HCT116 (cell line): ENCODE measurements at regions not wholly inside any gene's neighbourhood (a gene's known extent, or its start where the extent isn't known, plus 50 kb on each side); places are given as distances from the start of the nearest gene placed in this dataset.

Source experiments
- ATAC-seq: fragments of 200-7000 bp; cut with Tn5 transposase; 2 replicates; pipeline ENCODE4 v1.9.1; 2020; ENCODE audit warnings: mild to moderate bottlenecking, moderate library complexity
- BruUV-seq: library from RNA; stranded (reverse); fragments of 400-500 nt; replicated peaks from 2 replicates; lab custom pipeline; 2021; lab: Mats Ljungman, UMichigan
- CTCF ChIA-PET: fragments of 300-600 bp; sonication (Branson Sonifier 250); formaldehyde crosslinking; loops from one replicate; lab custom pipeline; 2021; ENCODE audit warnings: antibody characterized with exemption; lab: Charles Lee
- POLR2A ChIA-PET: fragments of 300-600, 350-600 bp; sonication (Branson Sonifier 250); formaldehyde crosslinking; loops from one replicate; lab custom pipeline; 2021; ENCODE audit warnings: antibody characterized with exemption; lab: Charles Lee
- RAD21 ChIA-PET, 2 experiments: fragments of 300-600 bp; sonication (Branson Sonifier 250); formaldehyde crosslinking; loops; one replicate each; lab custom pipeline; 2023; ENCODE audit warnings: low total read pairs in 2 of 2; ENCODE audit not compliant: uncharacterized antibody in 2 of 2, unreplicated experiment in 2 of 2, low non-redundant PET in 1 of 2; lab: Charles Lee
- DNase-seq: peaks from one replicate; pipeline ENCODE4 v3.0.0-alpha.2; 2010; ENCODE audit warnings: low read depth, low spot score
- H2AFZ ChIP-seq: fragments of 200-600 bp; shearing (Covaris generic), sonication (generic); 2 replicates; pipeline ENCODE4 v1.6.1; 2017; ENCODE audit warnings: low read depth, mixed run types, mixed read lengths, antibody characterized with exemption, low read length; ENCODE audit not compliant: poor library complexity, severe bottlenecking
- H3K27ac ChIP-seq: 2 replicates; pipeline ENCODE4 v1.5.1; 2012; ENCODE audit warnings: low read depth, low read length
- H3K27me3 ChIP-seq: fragments of 200-600 bp; sonication (generic); 2 replicates; pipeline ENCODE4 v1.6.1; 2016; ENCODE audit warnings: mixed run types, low read length, mixed read lengths; ENCODE audit not compliant: insufficient read depth
- H3K36me3 ChIP-seq, 2 experiments: fragments of 200-500 bp in 1 of 2; fragments of 200-600 bp in 1 of 2; sonication (Bioruptor generic) in 1 of 2; sonication (generic) in 1 of 2; 2 replicates each; pipeline versions ENCODE4 v1.5.1 to v1.6.1; 2014 to 2016; ENCODE audit warnings: low read length in 2 of 2, inconsistent platforms in 1 of 2, mixed read lengths in 1 of 2, mixed run types in 1 of 2; ENCODE audit not compliant: insufficient read depth in 2 of 2, control insufficient read depth in 1 of 2
- H3K4me1 ChIP-seq, 2 experiments: fragments of 200-600 bp in 1 of 2; sonication (generic) in 1 of 2; 2 replicates each; pipeline versions ENCODE4 v1.5.1 to v1.6.1; 2012 to 2017; ENCODE audit warnings: low read length in 2 of 2, inconsistent platforms in 1 of 2, mild to moderate bottlenecking in 1 of 2, mixed read lengths in 1 of 2, mixed run types in 1 of 2, moderate library complexity in 1 of 2; ENCODE audit not compliant: insufficient read depth in 2 of 2, control insufficient read depth in 1 of 2
- H3K4me2 ChIP-seq: fragments of 200-600 bp; sonication (generic); 2 replicates; pipeline ENCODE4 v1.6.1; 2017; ENCODE audit warnings: mixed run types, low read length, mixed read lengths
- H3K4me3 ChIP-seq, 2 experiments: fragments of 200-600 bp in 1 of 2; sonication (generic) in 1 of 2; replicated peaks in 1 of 2; 2 replicates each; pipeline ENCODE4 v1.5.1; 2011 to 2016; ENCODE audit warnings: low read length in 2 of 2, control low read depth in 1 of 2, low read depth in 1 of 2, mild to moderate bottlenecking in 1 of 2, mixed read lengths in 1 of 2, mixed run types in 1 of 2
- H3K79me2 ChIP-seq: fragments of 200-600 bp; sonication (generic); 2 replicates; pipeline ENCODE4 v1.6.1; 2017; ENCODE audit warnings: mild to moderate bottlenecking, mixed run types, low read length, moderate library complexity, mixed read lengths; ENCODE audit not compliant: insufficient read depth
- H3K9ac ChIP-seq: fragments of 200-600 bp; sonication (generic); 2 replicates; pipeline ENCODE4 v1.6.1; 2016; ENCODE audit warnings: low read length, mixed read lengths
- H3K9me2 ChIP-seq: fragments of 200-600 bp; sonication (generic), shearing (Covaris generic); 2 replicates; pipeline ENCODE4 v1.6.1; 2017; ENCODE audit warnings: mixed run types, mild to moderate bottlenecking, moderate library complexity; ENCODE audit not compliant: insufficient read depth
- H3K9me3 ChIP-seq, 2 experiments: fragments of 200-500 bp in 1 of 2; fragments of 200-600 bp in 1 of 2; sonication (Bioruptor generic) in 1 of 2; sonication (generic) in 1 of 2; 2 replicates each; pipeline ENCODE4 v1.6.1; 2014 to 2017; ENCODE audit warnings: low read length in 2 of 2, mixed read lengths in 2 of 2, inconsistent platforms in 1 of 2, low read depth in 1 of 2, mild to moderate bottlenecking in 1 of 2, mixed run types in 1 of 2, moderate library complexity in 1 of 2; ENCODE audit not compliant: control insufficient read depth in 1 of 2, insufficient read depth in 1 of 2
- H4K20me1 ChIP-seq: fragments of 200-600 bp; sonication (generic), shearing (Covaris generic); 2 replicates; pipeline ENCODE4 v1.6.1; 2017; ENCODE audit warnings: mixed run types, mild to moderate bottlenecking, moderate library complexity; ENCODE audit not compliant: insufficient read depth
- EZH2 ChIP-seq: fragments of 200-600 bp; sonication (generic); IDR thresholded peaks from 2 replicates; pipeline ENCODE4 v1.6.1; 2017; ENCODE audit warnings: antibody characterized with exemption, mixed run types
- SIN3A ChIP-seq: IDR thresholded peaks from 2 replicates; pipeline ENCODE4 v1.6.1; 2012; ENCODE audit warnings: low read depth
- TCF7L2 ChIP-seq: IDR thresholded peaks from 2 replicates; pipeline ENCODE4 v1.7.0; 2011; ENCODE audit warnings: borderline replicate concordance, inconsistent platforms; ENCODE audit not compliant: insufficient read depth, insufficient read length; ENCODE audit errors: extremely low read depth
- ZFX ChIP-seq: fragments of 450-650 bp; IDR thresholded peaks from 2 replicates; pipeline ENCODE4 v1.6.1; 2017
- intact Hi-C: fragments of 100-400 bp; cut with micrococcal nuclease; formaldehyde crosslinking; loops from 2 replicates; pipeline ENCODE4 v1.10.0; 2022

DNA sequence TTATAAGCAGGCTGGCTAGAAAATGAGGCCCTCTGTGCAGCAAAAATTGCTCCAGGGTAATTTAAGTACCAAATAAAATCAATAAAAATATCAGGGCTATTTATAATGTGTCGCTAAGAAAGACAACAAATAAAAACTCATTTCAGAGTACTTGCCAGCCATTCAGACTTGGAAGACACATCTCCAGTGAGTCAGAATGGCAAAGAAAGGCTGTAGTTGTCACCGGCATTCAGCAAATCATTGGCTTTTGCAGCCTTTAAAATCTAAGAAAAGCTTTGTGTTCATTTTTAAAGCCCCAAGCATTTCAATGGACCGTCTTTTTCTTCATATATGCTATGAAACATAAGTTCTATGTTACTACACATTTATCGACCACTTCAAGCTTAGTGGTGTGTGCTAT, 141.1 kb upstream of the HNMT start:
- TF ChIP-seq SIN3A, result no peak
- Histone ChIP-seq H3K9ac (no peak overlapping the region), H3K4me2 (no peak overlapping the region), H3K27ac (no peak overlapping the region), H2AFZ (no peak overlapping the region), H3K9me3 (no peaks in the 10 kb centered on the region), H3K4me1 (no peaks in the 10 kb centered on the region), H3K79me2 (no peaks in the 10 kb centered on the region), H3K4me3 (no peak overlapping the region), H3K27me3 (no peaks in the 10 kb centered on the region), H3K9me2 (no peaks in the 10 kb centered on the region), H3K36me3 (no peaks in the 10 kb centered on the region), H4K20me1 (peaks cover 3% of the 10 kb centered on the region; the same call in 1 of the 2 replicates)
- ATAC-seq (no peak), DNase-seq (no peak)
- CTCF ChIA-PET, result no interaction called here
- RAD21 ChIA-PET, result no interaction called here
- no TSS peak for BruUV-seq
- POLR2A ChIA-PET, result no interaction called here
- intact Hi-C loops, result no loop called here

DNA sequence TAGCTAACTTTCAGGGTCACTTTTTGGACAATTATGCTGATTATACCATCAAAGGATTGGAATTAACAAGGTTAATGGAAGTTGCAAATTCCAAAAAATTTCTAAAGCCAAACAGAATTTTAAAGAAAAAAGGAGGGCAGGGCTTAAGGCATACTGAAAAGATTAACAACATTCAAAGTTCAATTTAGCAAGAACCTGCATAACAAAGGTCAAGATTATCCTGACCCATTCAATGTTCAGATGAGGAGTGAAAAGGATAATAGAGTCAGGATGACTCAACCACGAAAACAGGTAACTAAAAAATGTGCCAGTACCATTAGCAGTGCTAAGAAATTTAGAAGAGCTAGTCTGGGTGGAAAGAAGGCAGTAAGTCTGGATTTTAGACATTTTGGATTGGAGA, 139.8 kb upstream of the HNMT start:
- intact Hi-C loops, result no loop called here
- Histone ChIP-seq H3K4me1 (no peaks in the 10 kb centered on the region), H4K20me1 (no peaks in the 10 kb centered on the region), H3K9ac (no peak overlapping the region), H3K79me2 (no peaks in the 10 kb centered on the region), H3K27ac (no peak overlapping the region), H3K36me3 (no peaks in the 10 kb centered on the region), H2AFZ (no peak overlapping the region), H3K4me3 (no peak overlapping the region), H3K4me2 (no peak overlapping the region), H3K9me3 (no peaks in the 10 kb centered on the region), H3K9me2 (no peaks in the 10 kb centered on the region), H3K27me3 (no peaks in the 10 kb centered on the region; the same call in 1 of the 2 replicates)
- no peak for DNase-seq
- no peak for ATAC-seq
- ChIA-PET RAD21 (no interaction called here), CTCF (no interaction called here), POLR2A (no interaction called here)
- TF ChIP-seq TCF7L2, result no peak
- TF ChIP-seq ZFX, result no peak
- no peak for TF ChIP-seq EZH2
- no peak for TF ChIP-seq SIN3A
- BruUV-seq, result no TSS peak
